Omental fat pad (tissue), 3 donors: ENCODE measurements at regions not wholly inside any gene's neighbourhood (a gene's known extent, or its start where the extent isn't known, plus 50 kb on each side); places are given as distances from the start of the nearest gene placed in this dataset.

ENCODE experiments used
- ATAC-seq: fragments of 150-250 bp; one replicate; pipeline ENCODE4 v1.9.1; 2016; ENCODE audit warnings: mild to moderate bottlenecking, moderate library complexity; ENCODE audit not compliant: low FRiP score
- DNase-seq: peaks from one replicate; pipeline ENCODE4 v3.0.0-alpha.2; 2019; ENCODE audit warnings: low spot score
- TF ChIP-seq, protein P1 (sequence below), 3 donors: fragments of 450-650 bp; IDR thresholded peaks; one replicate each; pipeline ENCODE4 v1.5.1; 2016 to 2017; ENCODE audit warnings: antibody characterized with exemption in 3 of 3, mild to moderate bottlenecking in 3 of 3, moderate library complexity in 2 of 3

GRCh38 chr4:3818371-3818770, 52.2 kb downstream of the ADRA2C start:
- DNase-seq = no peak
- no peak for ATAC-seq
- TF ChIP-seq, protein P1, sequence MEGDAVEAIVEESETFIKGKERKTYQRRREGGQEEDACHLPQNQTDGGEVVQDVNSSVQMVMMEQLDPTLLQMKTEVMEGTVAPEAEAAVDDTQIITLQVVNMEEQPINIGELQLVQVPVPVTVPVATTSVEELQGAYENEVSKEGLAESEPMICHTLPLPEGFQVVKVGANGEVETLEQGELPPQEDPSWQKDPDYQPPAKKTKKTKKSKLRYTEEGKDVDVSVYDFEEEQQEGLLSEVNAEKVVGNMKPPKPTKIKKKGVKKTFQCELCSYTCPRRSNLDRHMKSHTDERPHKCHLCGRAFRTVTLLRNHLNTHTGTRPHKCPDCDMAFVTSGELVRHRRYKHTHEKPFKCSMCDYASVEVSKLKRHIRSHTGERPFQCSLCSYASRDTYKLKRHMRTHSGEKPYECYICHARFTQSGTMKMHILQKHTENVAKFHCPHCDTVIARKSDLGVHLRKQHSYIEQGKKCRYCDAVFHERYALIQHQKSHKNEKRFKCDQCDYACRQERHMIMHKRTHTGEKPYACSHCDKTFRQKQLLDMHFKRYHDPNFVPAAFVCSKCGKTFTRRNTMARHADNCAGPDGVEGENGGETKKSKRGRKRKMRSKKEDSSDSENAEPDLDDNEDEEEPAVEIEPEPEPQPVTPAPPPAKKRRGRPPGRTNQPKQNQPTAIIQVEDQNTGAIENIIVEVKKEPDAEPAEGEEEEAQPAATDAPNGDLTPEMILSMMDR (IDR thresholded peaks at IDR 0.05) = no peak

DNA sequence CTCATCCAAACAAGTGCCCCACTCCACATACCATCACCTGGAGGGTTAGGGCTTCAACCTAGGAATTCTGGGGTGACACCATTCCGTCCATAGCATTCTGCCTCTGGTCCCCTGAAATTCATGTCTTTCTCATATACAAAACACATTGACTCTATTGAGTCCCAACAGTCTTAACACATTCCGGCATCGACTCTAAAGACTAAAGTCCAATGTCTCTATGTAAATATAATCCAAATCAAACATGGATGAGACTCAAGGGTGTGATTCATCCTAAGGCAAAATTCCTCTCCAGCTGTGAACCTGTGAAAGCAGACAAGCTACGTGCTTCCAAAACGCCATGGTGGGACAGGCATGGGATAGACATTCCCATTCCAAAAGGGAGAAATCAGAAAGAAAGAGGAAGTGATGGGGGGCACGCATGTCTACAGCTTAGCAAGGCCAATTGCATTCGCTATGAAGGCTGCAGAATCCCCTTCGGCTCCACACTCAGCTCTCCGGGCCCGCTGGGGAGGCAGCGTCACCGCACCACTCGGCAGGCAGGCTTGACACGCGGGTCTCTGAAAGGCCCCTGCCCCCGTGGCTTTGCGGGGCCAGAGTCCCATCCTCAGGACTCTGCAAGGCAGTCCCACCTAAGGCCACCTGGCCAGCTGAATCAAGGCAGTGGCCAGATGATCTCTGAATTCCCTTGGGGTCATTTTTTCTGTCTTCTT, 53.2 kb downstream of the ADRA2C start:
- ATAC-seq (no peak), DNase-seq (no peak)
- TF ChIP-seq, protein P1 (IDR thresholded peaks at IDR 0.05) = no peak

- TF ChIP-seq, protein P1 (IDR thresholded peaks at IDR 0.05) = no peak
- DNase-seq = no peak
- ATAC-seq = no peak
These were observed 54.0 kb downstream of the ADRA2C start for GRCh38 chr4:3820016-3820805.

- TF ChIP-seq, protein P1 (IDR thresholded peaks at IDR 0.05) = no peak
- DNase-seq (no peak), ATAC-seq (no peak)
These were observed 54.8 kb downstream of the ADRA2C start for GRCh38 chr4:3820806-3821579.

DNA sequence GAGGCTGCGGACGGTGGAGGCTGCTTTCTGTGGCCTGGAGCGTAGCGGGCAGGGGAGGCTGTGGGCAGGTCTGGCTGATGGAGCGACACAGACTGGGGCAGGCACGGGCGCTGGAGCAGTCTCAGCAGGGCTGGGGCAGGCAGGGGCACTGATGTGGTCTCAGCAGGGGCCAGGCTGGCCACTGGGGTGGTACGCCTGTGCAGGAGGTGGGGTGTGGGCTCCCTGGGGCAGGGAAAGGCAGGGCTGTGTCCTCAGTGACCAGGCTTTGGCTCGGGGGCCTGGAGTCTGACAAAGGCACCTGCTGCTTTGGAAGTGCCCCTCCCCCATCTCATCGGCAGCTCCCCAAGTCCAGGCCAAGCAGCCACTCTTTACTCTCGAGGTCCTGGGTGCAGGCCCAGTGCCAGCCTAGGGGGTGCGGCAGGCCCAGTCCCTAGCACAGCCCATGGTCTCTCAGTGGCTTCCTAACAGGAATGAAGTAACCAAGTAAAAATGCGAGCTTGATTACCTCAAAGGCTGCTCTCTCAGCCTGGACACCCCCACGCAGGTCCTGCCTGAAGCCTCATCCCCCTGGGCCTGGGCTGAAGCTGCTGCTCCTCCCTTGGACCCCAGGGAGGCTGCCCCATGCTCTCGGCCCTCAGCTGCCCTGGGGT, 55.5 kb downstream of the ADRA2C start:
- ATAC-seq (peak; percentile 25), DNase-seq (no peak)
- TF ChIP-seq, protein P1 (IDR thresholded peaks at IDR 0.05) = no peak

GRCh38 chr4:3822230-3822947, 56.2 kb downstream of the ADRA2C start:
- no peak for ATAC-seq
- DNase-seq = no peak

More at GRCh38 chr4:3822230-3822947, 56.2 kb downstream of the ADRA2C start:
- TF ChIP-seq, protein P1 (IDR thresholded peaks at IDR 0.05) = no peak
